ENCODE measurements at regions not wholly inside any gene's neighbourhood (a gene's known extent, or its start where the extent isn't known, plus 50 kb on each side); places are given as distances from the start of the nearest gene placed in this dataset.

GRCh38 chr6:137954253-137954652 is 87.2 kb downstream of the TNFAIP3 start:
- TF ChIP-seq CTCF (IDR thresholded peaks at IDR 0.05) (no peak), EP300 (IDR thresholded peaks at IDR 0.05) (no peak), POLR2A (IDR thresholded peaks at IDR 0.05) (no peak), POLR2AphosphoS5 (IDR thresholded peaks at IDR 0.05) (no peak)

Measured in stomach (tissue), 4 donors.